ENCODE measurements at regions not wholly inside any gene's neighbourhood (a gene's known extent, or its start where the extent isn't known, plus 50 kb on each side); places are given as distances from the start of the nearest gene placed in this dataset.

DNA sequence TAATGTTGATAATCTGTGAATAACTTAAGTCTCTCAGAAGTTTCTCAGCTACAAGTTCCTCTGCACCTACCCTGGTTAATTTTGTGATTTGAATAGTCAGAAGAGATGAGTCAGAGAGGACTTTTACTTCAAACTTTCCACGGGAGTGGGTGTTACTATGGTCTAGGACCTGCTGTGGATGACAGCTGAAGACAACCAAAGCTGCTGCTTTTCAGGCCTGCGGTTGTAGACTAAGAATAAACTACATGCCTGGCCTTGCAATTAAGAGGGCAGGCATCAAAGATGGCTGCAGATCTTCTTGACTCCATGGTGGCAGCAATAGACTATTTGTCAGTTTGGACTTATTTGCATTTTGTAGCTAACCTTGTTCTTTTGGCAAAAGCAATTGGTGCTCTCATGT is 227.1 kb upstream of the KRR1 start:
- Histone ChIP-seq H3K4me1 (ENCODE audit: control insufficient read depth, insufficient read depth, low read length, poor library complexity, severe bottlenecking) (no peaks in the 10 kb centered on the region), H3K36me3 (ENCODE audit: control insufficient read depth, insufficient read depth, low read length) (no peaks in the 10 kb centered on the region), H3K27me3 (ENCODE audit: control insufficient read depth, insufficient read depth, low read length) (no peaks in the 10 kb centered on the region), H3K27ac (ENCODE audit: insufficient read depth, low read length, poor library complexity, severe bottlenecking) (no peak overlapping the region), H3K4me3 (ENCODE audit: low read depth, low read length) (no peak overlapping the region), H3K9me3 (ENCODE audit: control insufficient read depth in 2 of 2, low read length in 2 of 2) (no peaks in the 10 kb centered on the region)
- Mint-ChIP-seq H3K9me3 (no peaks in the 10 kb centered on the region), H3K36me3 (no peaks in the 10 kb centered on the region), H3K4me3 (no peak overlapping the region), H3K27ac (no peak overlapping the region), H3K27me3 (no peaks in the 10 kb centered on the region), H3K4me1 (peaks cover 2 to 9% (median 4%) of the 10 kb centered on the region in 4 donors)
- ATAC-seq (ENCODE audit: low read depth in 2 of 2) (peak in 1 of 2 donors; percentile 44), DNase-seq (peak in 1 of 3 donors; percentile 31)

DNA sequence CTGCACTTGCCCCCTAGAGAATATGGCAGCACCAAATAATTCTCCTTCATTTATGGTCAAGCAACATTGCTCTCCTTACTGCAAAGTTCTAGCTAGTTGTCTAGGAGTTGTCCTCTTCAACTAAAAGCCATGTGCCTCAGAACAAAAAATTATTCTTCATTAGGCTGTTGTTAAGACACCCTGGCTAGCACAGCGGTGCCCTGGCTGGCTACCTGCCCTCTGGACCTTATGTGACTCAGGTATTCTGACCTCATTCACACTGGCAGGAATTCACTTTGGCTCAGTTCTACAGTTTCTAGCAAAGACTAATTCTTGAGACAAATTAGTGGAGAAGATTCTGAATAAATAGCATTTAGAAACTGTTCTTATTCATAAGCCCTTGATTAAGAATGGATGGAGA is 224.4 kb upstream of the KRR1 start:
- H3K36me3 ChIP-seq (ENCODE audit: control insufficient read depth, insufficient read depth, low read length) = no peaks in the 10 kb centered on the region
- DNase-seq (no peak), ATAC-seq (ENCODE audit: low read depth in 2 of 2) (no peak)
- no peaks in the 10 kb centered on the region for H3K27me3 ChIP-seq (ENCODE audit: control insufficient read depth, insufficient read depth, low read length)
- Mint-ChIP-seq H3K27me3 (no peaks in the 10 kb centered on the region), H3K9me3 (no peaks in the 10 kb centered on the region), H3K36me3 (no peaks in the 10 kb centered on the region), H3K4me1 (peaks cover 2 to 9% (median 4%) of the 10 kb centered on the region in 4 donors), H3K4me3 (no peak overlapping the region), H3K27ac (no peak overlapping the region)
- H3K4me1 ChIP-seq (ENCODE audit: control insufficient read depth, insufficient read depth, low read length, poor library complexity, severe bottlenecking) = no peaks in the 10 kb centered on the region
- no peak overlapping the region for H3K4me3 ChIP-seq (ENCODE audit: low read depth, low read length)
- no peaks in the 10 kb centered on the region for H3K9me3 ChIP-seq (ENCODE audit: control insufficient read depth in 2 of 2, low read length in 2 of 2)
- no peak overlapping the region for H3K27ac ChIP-seq (ENCODE audit: insufficient read depth, low read length, poor library complexity, severe bottlenecking)

DNA sequence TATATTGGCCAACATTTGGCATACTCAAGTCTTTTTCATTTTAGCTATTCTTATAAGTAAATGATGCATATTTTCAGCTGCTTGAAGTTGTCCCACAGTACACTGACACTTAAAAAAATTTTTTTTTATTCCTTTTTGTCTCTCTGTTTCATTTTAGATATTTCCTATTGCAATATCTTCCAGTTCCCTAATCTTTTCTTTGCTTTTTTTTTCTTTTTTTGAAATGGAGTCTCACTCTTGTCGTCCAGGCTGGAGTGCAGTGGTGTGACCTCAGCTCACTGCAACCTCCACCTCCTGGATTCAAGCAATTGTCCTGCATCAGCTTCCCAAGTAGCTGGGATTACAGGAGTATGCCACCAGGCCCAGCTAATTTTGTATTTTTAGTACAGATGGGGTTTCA is 217.4 kb upstream of the KRR1 start:
- Histone ChIP-seq H3K36me3 (ENCODE audit: control insufficient read depth, insufficient read depth, low read length) (no peaks in the 10 kb centered on the region), H3K27ac (ENCODE audit: insufficient read depth, low read length, poor library complexity, severe bottlenecking) (no peak overlapping the region), H3K27me3 (ENCODE audit: control insufficient read depth, insufficient read depth, low read length) (no peaks in the 10 kb centered on the region), H3K4me1 (ENCODE audit: control insufficient read depth, insufficient read depth, low read length, poor library complexity, severe bottlenecking) (no peaks in the 10 kb centered on the region), H3K4me3 (ENCODE audit: low read depth, low read length) (no peak overlapping the region), H3K9me3 (ENCODE audit: control insufficient read depth in 2 of 2, low read length in 2 of 2) (no peaks in the 10 kb centered on the region)
- no peak for ATAC-seq (ENCODE audit: low read depth in 2 of 2)
- no peak overlapping the region for H3K4me3 Mint-ChIP-seq
- H3K27me3 Mint-ChIP-seq = no peaks in the 10 kb centered on the region
- no peaks in the 10 kb centered on the region for H3K4me1 Mint-ChIP-seq
- H3K9me3 Mint-ChIP-seq = peaks cover 0 to 2% (median 0%) of the 10 kb centered on the region in 7 donors
- DNase-seq = no peak
- H3K27ac Mint-ChIP-seq = no peak overlapping the region
- H3K36me3 Mint-ChIP-seq = no peaks in the 10 kb centered on the region

DNA sequence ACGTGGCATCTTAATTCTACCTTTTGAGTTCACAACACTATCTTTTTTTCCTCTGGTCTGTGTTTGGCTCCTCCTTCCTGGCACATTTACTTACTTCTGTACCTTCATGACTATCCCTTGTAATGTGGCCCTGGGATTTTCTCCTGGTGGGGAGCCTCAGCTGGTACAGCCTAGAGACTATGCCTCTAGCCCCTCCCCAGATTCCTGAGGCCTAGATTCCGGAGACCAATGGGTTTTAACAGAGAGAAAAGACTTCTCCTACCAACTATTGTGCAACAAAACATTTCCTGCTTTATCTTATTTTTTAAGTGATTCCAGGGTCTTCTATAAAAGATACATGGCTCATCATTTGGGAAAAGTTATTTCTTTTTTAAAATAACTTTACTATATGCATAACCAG is 216.2 kb upstream of the KRR1 start:
- H3K4me1 ChIP-seq (ENCODE audit: control insufficient read depth, insufficient read depth, low read length, poor library complexity, severe bottlenecking) = peaks cover 8% of the 10 kb centered on the region
- ATAC-seq (ENCODE audit: low read depth in 2 of 2) = no peak
- H3K9me3 Mint-ChIP-seq = peaks cover 0 to 2% (median 0%) of the 10 kb centered on the region in 7 donors
- peaks cover 5 to 11% (median 9%) of the 10 kb centered on the region in 4 donors for H3K4me1 Mint-ChIP-seq
- no peaks in the 10 kb centered on the region for H3K27me3 ChIP-seq (ENCODE audit: control insufficient read depth, insufficient read depth, low read length)
- no peak overlapping the region for H3K4me3 Mint-ChIP-seq
- H3K27me3 Mint-ChIP-seq = no peaks in the 10 kb centered on the region
- H3K4me3 ChIP-seq (ENCODE audit: low read depth, low read length) = no peak overlapping the region
- H3K27ac ChIP-seq (ENCODE audit: insufficient read depth, low read length, poor library complexity, severe bottlenecking) = no peak overlapping the region
- H3K36me3 Mint-ChIP-seq = no peaks in the 10 kb centered on the region
- no peak overlapping the region for H3K27ac Mint-ChIP-seq
- no peaks in the 10 kb centered on the region for H3K36me3 ChIP-seq (ENCODE audit: control insufficient read depth, insufficient read depth, low read length)
- no peaks in the 10 kb centered on the region for H3K9me3 ChIP-seq (ENCODE audit: control insufficient read depth in 2 of 2, low read length in 2 of 2)
- no peak for DNase-seq

DNA sequence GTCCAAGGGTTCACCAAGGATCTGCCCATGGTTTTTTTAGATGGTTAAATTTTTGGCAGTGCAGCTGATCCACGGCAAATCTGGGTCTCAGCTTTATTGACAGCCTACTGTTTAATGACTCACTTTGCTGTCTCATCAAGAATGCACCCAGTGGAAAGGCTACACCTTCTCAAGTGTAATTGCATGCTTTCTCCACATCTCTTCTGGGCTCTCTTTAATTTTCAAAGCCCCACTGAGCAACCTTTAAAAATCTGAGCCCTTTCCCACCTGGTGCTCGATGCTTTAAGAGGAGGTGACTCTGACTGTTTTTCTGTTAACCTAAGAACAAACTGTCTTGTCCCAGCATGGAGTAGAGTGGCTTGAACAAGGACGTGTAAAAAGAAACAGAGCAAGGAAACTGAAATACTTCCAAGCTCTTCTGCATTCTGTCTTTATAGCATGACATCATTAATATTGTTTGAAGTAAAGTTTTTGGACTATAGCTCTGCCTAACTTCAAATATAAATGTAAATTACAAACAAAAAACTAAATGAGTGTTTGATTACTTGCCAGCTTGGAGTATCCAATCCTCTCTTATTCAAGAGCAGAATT is 214.2 kb upstream of the KRR1 start:
- peak overlapping the region in 1 of 3 donors; percentile 29 for H3K27ac Mint-ChIP-seq
- H3K27me3 ChIP-seq (ENCODE audit: control insufficient read depth, insufficient read depth, low read length) = no peaks in the 10 kb centered on the region
- ATAC-seq (ENCODE audit: low read depth in 2 of 2) = no peak
- no peak overlapping the region for H3K4me3 ChIP-seq (ENCODE audit: low read depth, low read length)
- no peak for DNase-seq
- no peaks in the 10 kb centered on the region for H3K27me3 Mint-ChIP-seq
- H3K4me3 Mint-ChIP-seq = no peak overlapping the region
- H3K9me3 Mint-ChIP-seq = peaks cover 0 to 2% (median 0%) of the 10 kb centered on the region in 7 donors
- H3K4me1 ChIP-seq (ENCODE audit: control insufficient read depth, insufficient read depth, low read length, poor library complexity, severe bottlenecking) = peaks cover 17% of the 10 kb centered on the region
- H3K4me1 Mint-ChIP-seq = peaks cover 9 to 19% (median 16%) of the 10 kb centered on the region in 4 donors
- H3K9me3 ChIP-seq (ENCODE audit: control insufficient read depth in 2 of 2, low read length in 2 of 2) = no peaks in the 10 kb centered on the region
- H3K27ac ChIP-seq (ENCODE audit: insufficient read depth, low read length, poor library complexity, severe bottlenecking) = no peak overlapping the region
- no peaks in the 10 kb centered on the region for H3K36me3 ChIP-seq (ENCODE audit: control insufficient read depth, insufficient read depth, low read length)
- no peaks in the 10 kb centered on the region for H3K36me3 Mint-ChIP-seq

DNA sequence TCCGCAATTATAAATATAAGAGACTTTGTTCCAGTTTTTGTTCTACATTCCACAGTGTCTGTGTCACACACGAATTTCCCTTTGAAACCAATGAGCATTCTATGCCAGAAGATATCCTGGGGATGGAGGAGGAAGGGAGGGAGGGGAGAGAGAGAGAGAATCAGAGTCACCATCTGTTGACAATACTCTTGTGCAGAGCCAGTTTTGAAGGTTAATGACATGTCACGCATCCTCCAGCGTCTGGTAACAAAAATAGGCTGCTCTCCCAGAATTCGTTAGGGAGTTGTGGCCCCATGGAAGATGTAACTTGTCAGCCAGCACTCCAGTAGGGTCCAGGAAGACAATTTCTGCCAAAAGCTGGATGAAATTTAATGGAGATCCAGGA is 213.5 kb upstream of the KRR1 start:
- Histone ChIP-seq H3K9me3 (ENCODE audit: control insufficient read depth in 2 of 2, low read length in 2 of 2) (no peaks in the 10 kb centered on the region), H3K4me1 (ENCODE audit: control insufficient read depth, insufficient read depth, low read length, poor library complexity, severe bottlenecking) (peaks cover 17% of the 10 kb centered on the region), H3K27me3 (ENCODE audit: control insufficient read depth, insufficient read depth, low read length) (no peaks in the 10 kb centered on the region), H3K4me3 (ENCODE audit: low read depth, low read length) (no peak overlapping the region), H3K36me3 (ENCODE audit: control insufficient read depth, insufficient read depth, low read length) (no peaks in the 10 kb centered on the region), H3K27ac (ENCODE audit: insufficient read depth, low read length, poor library complexity, severe bottlenecking) (no peak overlapping the region)
- no peaks in the 10 kb centered on the region for H3K27me3 Mint-ChIP-seq
- H3K9me3 Mint-ChIP-seq = peaks cover 0 to 2% (median 0%) of the 10 kb centered on the region in 7 donors
- H3K27ac Mint-ChIP-seq = no peak overlapping the region
- ATAC-seq (ENCODE audit: low read depth in 2 of 2) (no peak), DNase-seq (no peak)
- no peaks in the 10 kb centered on the region for H3K36me3 Mint-ChIP-seq
- peaks cover 9 to 19% (median 17%) of the 10 kb centered on the region in 4 donors for H3K4me1 Mint-ChIP-seq
- no peak overlapping the region for H3K4me3 Mint-ChIP-seq

DNA sequence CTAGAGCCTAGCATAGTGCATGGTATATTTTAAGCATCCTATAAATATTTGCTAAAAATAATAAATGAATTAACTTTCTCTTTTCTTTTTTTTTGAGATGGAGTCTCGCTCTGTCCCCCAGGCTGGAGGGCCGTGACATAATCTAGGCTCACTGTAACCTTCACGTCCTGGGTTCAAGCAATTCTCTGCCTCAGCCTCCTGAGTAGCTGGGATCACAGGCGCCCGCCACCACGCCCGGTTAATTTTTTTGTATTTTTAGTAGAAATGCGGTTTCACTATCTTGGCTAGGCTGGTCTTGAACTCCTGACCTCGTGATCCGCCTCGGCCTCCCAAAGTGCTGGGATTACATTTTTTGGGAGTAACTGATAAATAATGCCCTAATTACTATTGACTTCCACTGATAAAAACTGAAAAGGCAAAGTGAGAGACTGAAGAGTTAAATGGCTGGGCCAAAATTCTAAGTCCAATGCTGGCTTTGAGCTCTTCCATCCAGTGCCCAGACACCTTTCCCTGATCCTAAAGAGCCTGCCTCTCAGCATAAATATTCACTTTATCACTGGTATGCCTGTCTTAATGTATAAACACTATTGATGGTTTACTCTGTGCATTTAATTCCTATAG is 213.0 kb upstream of the KRR1 start:
- H3K27me3 ChIP-seq (ENCODE audit: control insufficient read depth, insufficient read depth, low read length) = no peaks in the 10 kb centered on the region
- H3K4me1 Mint-ChIP-seq = peaks cover 9 to 19% (median 17%) of the 10 kb centered on the region in 4 donors
- no peaks in the 10 kb centered on the region for H3K27me3 Mint-ChIP-seq
- H3K36me3 Mint-ChIP-seq = no peaks in the 10 kb centered on the region
- H3K9me3 Mint-ChIP-seq = peaks cover 0 to 2% (median 0%) of the 10 kb centered on the region in 7 donors
- ATAC-seq (ENCODE audit: low read depth in 2 of 2) (no peak), DNase-seq (no peak)
- H3K36me3 ChIP-seq (ENCODE audit: control insufficient read depth, insufficient read depth, low read length) = no peaks in the 10 kb centered on the region
- H3K9me3 ChIP-seq (ENCODE audit: control insufficient read depth in 2 of 2, low read length in 2 of 2) = no peaks in the 10 kb centered on the region
- H3K4me3 Mint-ChIP-seq = no peak overlapping the region
- no peak overlapping the region for H3K4me3 ChIP-seq (ENCODE audit: low read depth, low read length)
- H3K27ac Mint-ChIP-seq = no peak overlapping the region
- H3K27ac ChIP-seq (ENCODE audit: insufficient read depth, low read length, poor library complexity, severe bottlenecking) = no peak overlapping the region
- peaks cover 17% of the 10 kb centered on the region for H3K4me1 ChIP-seq (ENCODE audit: control insufficient read depth, insufficient read depth, low read length, poor library complexity, severe bottlenecking)

DNA sequence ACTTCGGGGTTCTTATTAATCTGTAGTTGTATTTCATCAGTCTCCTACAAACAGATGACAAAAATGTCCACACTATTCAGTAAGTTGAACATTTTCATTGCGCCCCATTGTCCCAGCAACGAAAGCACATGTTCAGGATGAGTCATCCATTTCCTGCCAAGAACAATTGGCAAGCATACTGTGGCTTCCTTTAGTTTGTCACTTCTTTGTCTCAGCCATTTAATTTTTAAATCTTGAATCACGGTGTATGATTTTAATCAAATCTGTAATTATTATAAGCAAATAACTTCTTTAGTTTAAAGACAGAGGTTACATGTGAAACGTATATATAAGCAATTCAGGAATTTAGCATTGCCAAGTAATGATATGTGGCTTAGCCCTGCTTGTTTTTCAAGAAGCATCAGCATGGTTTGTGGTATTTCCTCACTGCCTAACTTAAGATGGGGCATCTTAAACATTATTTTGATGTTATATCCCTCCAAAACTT is 211.3 kb upstream of the KRR1 start:
- Histone ChIP-seq H3K9me3 (ENCODE audit: control insufficient read depth in 2 of 2, low read length in 2 of 2) (no peaks in the 10 kb centered on the region), H3K4me3 (ENCODE audit: low read depth, low read length) (peak overlapping the region; percentile 42), H3K27me3 (ENCODE audit: control insufficient read depth, insufficient read depth, low read length) (no peaks in the 10 kb centered on the region), H3K27ac (ENCODE audit: insufficient read depth, low read length, poor library complexity, severe bottlenecking) (no peak overlapping the region), H3K4me1 (ENCODE audit: control insufficient read depth, insufficient read depth, low read length, poor library complexity, severe bottlenecking) (peaks cover 17% of the 10 kb centered on the region), H3K36me3 (ENCODE audit: control insufficient read depth, insufficient read depth, low read length) (no peaks in the 10 kb centered on the region)
- H3K4me1 Mint-ChIP-seq = peaks cover 9 to 19% (median 17%) of the 10 kb centered on the region in 4 donors
- H3K4me3 Mint-ChIP-seq = no peak overlapping the region
- no peaks in the 10 kb centered on the region for H3K27me3 Mint-ChIP-seq
- peak in 2 of 3 donors; percentile 11 to 81 for DNase-seq
- ATAC-seq (ENCODE audit: low read depth in 2 of 2) = peak; percentile 91 to 95
- no peaks in the 10 kb centered on the region for H3K36me3 Mint-ChIP-seq
- peaks cover 0 to 2% (median 0%) of the 10 kb centered on the region in 7 donors for H3K9me3 Mint-ChIP-seq
- peak overlapping the region in 2 of 3 donors; percentile 74 to 97 for H3K27ac Mint-ChIP-seq

Measured in CD4-positive, CD25-positive, alpha-beta regulatory T cell (primary cell).